ENCODE measurements at regions not wholly inside any gene's neighbourhood (a gene's known extent, or its start where the extent isn't known, plus 50 kb on each side); places are given as distances from the start of the nearest gene placed in this dataset.

DNA sequence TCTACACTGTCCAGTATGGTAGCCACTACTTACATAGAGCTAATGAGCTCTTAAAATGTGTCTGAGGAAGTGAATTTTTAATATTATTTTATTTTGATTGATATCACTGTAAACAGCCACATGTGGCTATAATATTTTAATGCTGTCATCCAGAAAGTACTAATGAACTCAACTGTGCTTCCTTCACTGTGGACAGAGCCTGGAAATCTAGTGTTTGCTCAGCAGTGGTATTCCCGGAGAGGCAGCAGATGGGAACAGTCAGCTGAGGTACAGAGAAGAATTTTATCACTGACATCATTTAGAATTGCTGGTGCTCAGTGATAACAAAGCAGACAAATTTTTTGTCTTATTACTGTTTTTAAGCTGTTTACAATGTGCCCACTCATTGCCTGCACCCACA, 68.7 kb upstream of the ACP3 start:
- H3K27me3 ChIP-seq (ENCODE audit: insufficient read depth, poor library complexity, severe bottlenecking), result no peaks in the 10 kb centered on the region
- no peak overlapping the region for H3K4me3 ChIP-seq (replicated peaks; ENCODE audit: insufficient read depth, low read length)
- H3K27ac ChIP-seq (replicated peaks), result no peak overlapping the region
- TF ChIP-seq REST (IDR thresholded peaks at IDR 0.05; ENCODE audit: insufficient replicate concordance, low read depth) (no peak), GABPA (IDR thresholded peaks at IDR 0.05; ENCODE audit: low read depth) (no peak), SPI1 (IDR thresholded peaks at IDR 0.05; ENCODE audit: borderline replicate concordance, low read depth) (no peak), POLR2AphosphoS5 (IDR thresholded peaks at IDR 0.05; ENCODE audit: low read depth) (no peak), CTCF (IDR thresholded peaks at IDR 0.05; ENCODE audit: insufficient read depth, low read length) (no peak)
- DNase-seq (ENCODE audit: low read depth in 1 of 2, low spot score in 1 of 2), result no peak

- peak; percentile 22 to 56 for DNase-seq (ENCODE audit: low read depth in 1 of 2, low spot score in 1 of 2)
- Histone ChIP-seq H3K4me3 (replicated peaks; ENCODE audit: insufficient read depth, low read length) (no peak overlapping the region), H3K27ac (replicated peaks) (0 out of 2 replicates have a peak overlapping the region, but pooled peaks have one; percentile 3), H3K27me3 (ENCODE audit: insufficient read depth, poor library complexity, severe bottlenecking) (no peaks in the 10 kb centered on the region)
- TF ChIP-seq POLR2AphosphoS5 (IDR thresholded peaks at IDR 0.05; ENCODE audit: low read depth) (no peak), CTCF (IDR thresholded peaks at IDR 0.05; ENCODE audit: insufficient read depth, low read length) (peak; percentile 66)
Observed at GRCh38 chr3:132253262-132253878, 63.8 kb upstream of the ACP3 start.

DNA sequence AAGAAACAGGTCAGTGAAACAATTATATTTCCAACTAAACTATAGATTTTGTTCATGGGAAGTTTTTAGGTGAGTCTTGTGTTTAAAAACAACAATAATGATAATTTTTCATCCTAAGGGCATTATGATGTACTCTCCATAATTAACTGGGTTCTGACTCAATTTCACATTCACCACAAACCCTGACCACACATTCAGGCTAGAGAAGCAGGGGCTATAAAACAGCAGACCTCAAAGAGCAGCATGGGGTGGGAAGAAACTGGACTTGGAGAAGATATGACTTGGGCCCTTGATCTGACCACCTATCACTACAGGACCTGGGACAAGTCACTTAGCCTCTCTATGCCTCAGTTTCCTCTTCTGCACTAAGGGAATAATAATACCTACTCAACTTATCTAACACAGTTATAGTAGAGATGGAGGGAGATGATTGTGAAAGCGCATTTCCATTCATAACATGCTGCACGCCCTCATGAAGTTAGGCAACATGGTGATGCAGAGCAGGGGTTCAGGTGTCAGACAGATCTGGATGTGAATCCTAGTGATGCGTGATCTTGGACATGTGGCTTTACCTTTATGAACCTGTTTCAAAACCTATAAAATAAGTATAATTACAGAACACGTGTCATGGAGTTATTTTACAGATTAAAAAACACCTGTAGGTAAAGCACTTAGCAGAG, 63.0 kb upstream of the ACP3 start:
- Histone ChIP-seq H3K27ac (replicated peaks) (no peak overlapping the region), H3K27me3 (ENCODE audit: insufficient read depth, poor library complexity, severe bottlenecking) (no peaks in the 10 kb centered on the region), H3K4me3 (replicated peaks; ENCODE audit: insufficient read depth, low read length) (no peak overlapping the region)
- DNase-seq (ENCODE audit: low read depth in 1 of 2, low spot score in 1 of 2), result no peak
- TF ChIP-seq REST (IDR thresholded peaks at IDR 0.05; ENCODE audit: insufficient replicate concordance, low read depth), result no peak
- TF ChIP-seq GABPA (IDR thresholded peaks at IDR 0.05; ENCODE audit: low read depth), result no peak
- no peak for TF ChIP-seq CTCF (IDR thresholded peaks at IDR 0.05; ENCODE audit: insufficient read depth, low read length)
- TF ChIP-seq SPI1 (IDR thresholded peaks at IDR 0.05; ENCODE audit: borderline replicate concordance, low read depth), result no peak
- no peak for TF ChIP-seq POLR2AphosphoS5 (IDR thresholded peaks at IDR 0.05; ENCODE audit: low read depth)
